GM12875 (cell line): ENCODE measurements at regions not wholly inside any gene's neighbourhood (a gene's known extent, or its start where the extent isn't known, plus 50 kb on each side); places are given as distances from the start of the nearest gene placed in this dataset.
A peak's percentile ranks its signal among the peaks of the same experiment; 100 is the strongest.

Experiments
- H3K4me3 ChIP-seq: one replicate; pipeline ENCODE4 v1.5.1; 2011; ENCODE audit warnings: low read depth, low read length, control low read depth
- TF ChIP-seq, protein P1 (sequence below): IDR thresholded peaks from 2 replicates; pipeline ENCODE4 v1.5.1; 2011; ENCODE audit warnings: low read depth, mild to moderate bottlenecking, control low read depth, inconsistent platforms, low read length, moderate library complexity, borderline replicate concordance; ENCODE audit not compliant: insufficient read depth

DNA sequence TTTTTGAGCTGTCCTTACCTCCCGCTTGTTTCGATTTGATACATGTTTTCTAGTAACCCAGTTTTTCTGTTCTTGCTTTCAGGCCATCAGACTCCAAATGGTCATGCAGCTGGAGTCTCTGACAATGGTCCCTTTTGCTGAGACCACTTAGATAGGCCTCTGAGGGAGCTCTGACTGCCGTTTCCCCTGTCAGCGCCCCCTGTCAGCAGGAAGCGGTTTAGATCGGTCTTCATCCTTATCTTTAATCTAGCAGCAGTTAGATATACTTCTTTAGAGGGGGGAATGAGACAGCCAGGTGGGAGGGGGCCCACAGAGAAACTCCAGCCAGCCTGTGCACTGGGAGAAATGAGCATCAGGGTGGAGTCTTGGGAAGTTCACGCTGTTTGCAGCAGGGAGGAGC, 457.9 kb downstream of the GPAT3 start:
- TF ChIP-seq, protein P1, sequence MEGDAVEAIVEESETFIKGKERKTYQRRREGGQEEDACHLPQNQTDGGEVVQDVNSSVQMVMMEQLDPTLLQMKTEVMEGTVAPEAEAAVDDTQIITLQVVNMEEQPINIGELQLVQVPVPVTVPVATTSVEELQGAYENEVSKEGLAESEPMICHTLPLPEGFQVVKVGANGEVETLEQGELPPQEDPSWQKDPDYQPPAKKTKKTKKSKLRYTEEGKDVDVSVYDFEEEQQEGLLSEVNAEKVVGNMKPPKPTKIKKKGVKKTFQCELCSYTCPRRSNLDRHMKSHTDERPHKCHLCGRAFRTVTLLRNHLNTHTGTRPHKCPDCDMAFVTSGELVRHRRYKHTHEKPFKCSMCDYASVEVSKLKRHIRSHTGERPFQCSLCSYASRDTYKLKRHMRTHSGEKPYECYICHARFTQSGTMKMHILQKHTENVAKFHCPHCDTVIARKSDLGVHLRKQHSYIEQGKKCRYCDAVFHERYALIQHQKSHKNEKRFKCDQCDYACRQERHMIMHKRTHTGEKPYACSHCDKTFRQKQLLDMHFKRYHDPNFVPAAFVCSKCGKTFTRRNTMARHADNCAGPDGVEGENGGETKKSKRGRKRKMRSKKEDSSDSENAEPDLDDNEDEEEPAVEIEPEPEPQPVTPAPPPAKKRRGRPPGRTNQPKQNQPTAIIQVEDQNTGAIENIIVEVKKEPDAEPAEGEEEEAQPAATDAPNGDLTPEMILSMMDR, result peak; percentile 39; the same call in 1 of the 2 replicates
- no peak overlapping the region for H3K4me3 ChIP-seq

DNA sequence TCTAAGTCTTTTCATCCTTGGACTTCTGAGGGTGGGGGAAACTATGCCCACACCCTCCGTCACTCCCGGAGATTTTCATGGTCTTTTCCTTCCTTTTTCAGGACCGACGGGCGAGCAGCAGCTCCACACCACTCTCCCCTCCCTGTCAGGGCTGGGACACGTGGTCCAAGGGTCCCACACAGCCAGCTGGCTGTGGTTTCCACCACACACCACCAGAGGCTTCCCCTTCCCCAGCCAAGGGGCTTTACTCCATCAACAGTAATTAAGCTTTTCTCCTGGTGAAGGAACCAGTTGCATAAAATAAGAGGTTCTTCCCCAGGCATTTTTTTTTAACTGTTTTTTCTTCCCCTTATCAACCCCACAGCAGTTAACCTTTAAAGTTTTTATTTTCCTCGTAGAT, 453.9 kb downstream of the GPAT3 start:
- H3K4me3 ChIP-seq, result no peak overlapping the region

DNA sequence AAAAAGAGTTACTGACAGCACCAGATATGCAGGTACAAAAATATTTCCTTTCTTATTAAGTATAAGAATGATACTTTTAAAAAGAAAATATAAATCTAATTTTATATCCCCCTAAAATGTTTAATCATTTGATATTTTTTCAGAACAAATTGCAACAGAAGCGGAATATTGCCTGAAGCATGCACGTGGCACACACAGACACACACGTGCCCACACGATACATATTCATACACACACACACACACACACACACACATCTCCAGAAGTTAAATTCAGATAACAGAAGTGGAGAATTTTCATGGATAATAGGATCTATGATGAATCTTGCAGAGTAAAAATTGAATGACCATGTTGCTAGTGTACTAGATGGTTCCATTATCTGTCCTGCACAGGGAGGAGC, 445.2 kb downstream of the GPAT3 start:
- TF ChIP-seq, protein P1, result no peak
- H3K4me3 ChIP-seq, result no peak overlapping the region

More for the DNA sequence above, 453.9 kb downstream of the GPAT3 start:
- TF ChIP-seq, protein P1, result no peak

DNA sequence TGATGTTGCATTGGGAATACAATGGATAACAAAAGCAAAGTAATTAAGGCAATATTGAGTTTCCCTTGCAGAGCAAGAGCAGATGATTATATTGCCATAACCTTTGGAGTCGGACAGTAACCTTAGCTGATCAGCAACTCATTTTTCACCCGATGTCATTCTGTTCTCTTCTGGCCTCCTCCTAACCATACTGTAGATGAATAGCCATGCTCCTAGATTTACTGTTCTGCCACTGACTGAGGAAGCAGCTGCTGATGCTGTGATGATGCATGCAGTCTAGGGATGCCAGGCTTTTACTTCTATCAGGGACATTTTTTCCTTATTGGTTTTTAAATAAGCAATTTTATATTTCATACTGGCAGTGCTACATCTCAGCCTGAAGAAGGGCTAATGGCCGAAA, 443.9 kb downstream of the GPAT3 start:
- TF ChIP-seq, protein P1, result no peak
- H3K4me3 ChIP-seq, result no peak overlapping the region

DNA sequence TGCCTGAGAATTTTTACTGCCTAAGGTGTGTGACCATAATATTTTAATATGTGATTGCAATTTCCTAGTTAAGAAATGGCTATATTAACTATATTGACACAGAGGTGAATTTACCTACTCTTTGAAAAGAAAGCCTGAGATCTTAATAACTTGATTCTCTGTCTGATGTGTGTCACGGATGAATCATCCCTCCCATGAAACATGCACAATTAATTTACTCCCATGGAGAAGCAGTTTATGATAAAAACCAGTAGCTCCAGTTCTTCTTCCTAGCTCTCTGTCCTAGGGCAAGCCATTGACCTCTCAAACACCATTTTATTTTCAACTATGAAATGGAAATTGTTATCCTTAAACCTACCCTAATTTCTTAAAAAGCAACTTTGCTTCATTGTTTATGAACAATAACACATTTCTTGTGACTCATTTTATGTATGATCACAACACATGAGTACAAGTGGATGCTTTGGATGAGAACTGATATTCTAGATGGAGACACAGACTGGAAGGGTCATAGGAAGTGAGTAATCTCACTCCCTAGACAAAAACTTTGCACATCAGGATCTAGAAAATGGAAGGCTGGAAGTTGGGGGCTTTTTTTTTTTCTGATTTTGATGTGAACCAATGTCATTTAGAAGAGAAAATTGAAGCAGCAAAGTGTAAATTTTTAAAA, 438.3 kb downstream of the GPAT3 start:
- no peak overlapping the region for H3K4me3 ChIP-seq
- TF ChIP-seq, protein P1, result no peak

DNA sequence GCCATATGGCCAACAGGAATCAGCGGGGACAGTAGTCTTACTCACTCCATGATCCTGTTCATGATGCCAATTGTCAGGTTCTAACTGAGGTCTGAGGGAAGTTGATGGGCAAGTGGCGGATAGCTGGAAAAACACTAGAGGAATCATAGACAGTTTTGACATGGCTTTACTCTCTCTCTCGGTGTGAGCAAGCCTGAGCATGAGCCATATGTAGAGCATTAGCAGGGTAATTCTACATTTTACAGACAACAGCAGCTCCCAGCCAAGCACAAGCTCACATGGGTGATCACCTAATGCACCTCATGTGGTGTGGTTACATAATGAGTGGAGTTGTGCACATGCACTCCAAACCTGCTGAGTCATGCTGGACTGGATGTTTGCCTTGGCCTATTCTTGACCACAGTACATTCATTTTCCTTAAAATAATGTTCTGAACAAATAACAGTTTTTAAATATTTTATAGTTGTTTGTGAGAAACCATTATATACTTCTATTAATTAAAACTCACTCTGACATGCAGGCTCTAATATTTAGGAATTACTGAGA, 429.2 kb downstream of the GPAT3 start:
- H3K4me3 ChIP-seq, result no peak overlapping the region
- TF ChIP-seq, protein P1, result no peak

DNA sequence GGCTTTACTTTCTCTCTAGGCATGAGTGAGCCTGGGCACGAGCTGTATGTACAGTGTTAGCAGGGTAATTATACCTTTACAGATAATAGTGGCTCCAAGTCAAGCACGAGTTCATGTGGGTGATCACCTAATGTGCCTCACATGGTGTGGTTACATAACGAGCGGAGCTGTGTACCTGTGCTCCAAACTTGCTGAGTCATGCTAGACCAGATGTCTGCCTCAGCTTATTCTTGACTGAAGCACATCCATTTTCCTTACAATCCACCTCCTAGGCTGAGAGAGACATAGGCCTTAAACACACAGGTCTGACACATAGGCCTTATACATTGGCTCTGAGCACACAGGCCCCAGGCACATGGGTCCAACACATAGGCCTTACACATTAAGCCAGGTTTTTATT, 426.6 kb downstream of the GPAT3 start:
- TF ChIP-seq, protein P1, result no peak
- H3K4me3 ChIP-seq, result no peak overlapping the region
